OCI-LY1 (cell line): ENCODE measurements at regions not wholly inside any gene's neighbourhood (a gene's known extent, or its start where the extent isn't known, plus 50 kb on each side); places are given as distances from the start of the nearest gene placed in this dataset.

Experiments used
- H2AFZ ChIP-seq: fragments of 200-600 bp; sonication (generic), shearing (Covaris generic); 2 replicates; pipeline ENCODE4 v1.6.0; 2014; ENCODE audit warnings: antibody characterized with exemption, mild to moderate bottlenecking, low read length
- H3F3A ChIP-seq: fragments of 200-600 bp; sonication (generic), shearing (Covaris generic); 2 replicates; pipeline ENCODE4 v1.6.0; 2014; ENCODE audit warnings: mild to moderate bottlenecking, antibody characterized with exemption, low read length, moderate library complexity; ENCODE audit not compliant: insufficient read depth
- H3K27ac ChIP-seq: fragments of 200-600 bp; sonication (generic); 2 replicates; pipeline ENCODE4 v1.5.1; 2014; ENCODE audit warnings: low read length, mixed run types, mild to moderate bottlenecking, low read depth; ENCODE audit not compliant: poor library complexity, severe bottlenecking
- H3K27me3 ChIP-seq: fragments of 200-600 bp; sonication (generic); 2 replicates; pipeline ENCODE4 v1.6.0; 2014; ENCODE audit warnings: antibody characterized with exemption, mild to moderate bottlenecking, low read length, moderate library complexity; ENCODE audit not compliant: insufficient read depth
- H3K36me3 ChIP-seq: fragments of 200-600 bp; sonication (generic); 2 replicates; pipeline ENCODE4 v1.6.1; 2014; ENCODE audit warnings: mild to moderate bottlenecking, antibody characterized with exemption, low read length, moderate library complexity, mixed read lengths; ENCODE audit not compliant: insufficient read depth
- H3K4me1 ChIP-seq: fragments of 200-600 bp; sonication (generic); 2 replicates; pipeline ENCODE4 v1.5.1; 2014; ENCODE audit warnings: mild to moderate bottlenecking, low read length, moderate library complexity; ENCODE audit not compliant: insufficient read depth, severe bottlenecking
- H3K4me2 ChIP-seq: fragments of 200-600 bp; sonication (generic), shearing (Covaris generic); 2 replicates; pipeline ENCODE4 v1.6.1; 2014; ENCODE audit warnings: low read length
- H3K4me3 ChIP-seq: fragments of 200-600 bp; sonication (generic); 2 replicates; pipeline ENCODE4 v1.5.1; 2014; ENCODE audit warnings: low read length, low read depth, mild to moderate bottlenecking, mixed read lengths; ENCODE audit not compliant: poor library complexity, severe bottlenecking
- H3K79me2 ChIP-seq: fragments of 200-600 bp; shearing (Covaris generic); 2 replicates; pipeline ENCODE4 v1.6.1; 2016; ENCODE audit warnings: mixed run types, low read length, mixed read lengths; ENCODE audit not compliant: insufficient read depth
- H3K9ac ChIP-seq: fragments of 200-600 bp; sonication (generic), shearing (Covaris generic); 2 replicates; pipeline ENCODE4 v1.6.1; 2014; ENCODE audit warnings: mild to moderate bottlenecking, low read length, mixed read lengths
- H3K9me2 ChIP-seq: fragments of 200-600 bp; sonication (generic), shearing (Covaris generic); 2 replicates; pipeline ENCODE4 v1.6.1; 2014; ENCODE audit warnings: low read depth, mild to moderate bottlenecking, low read length, mixed read lengths
- H3K9me3 ChIP-seq: fragments of 200-600 bp; shearing (Covaris generic); 2 replicates; pipeline ENCODE4 v1.6.1; 2014; ENCODE audit warnings: low read length, mixed read lengths
- H4K20me1 ChIP-seq: fragments of 200-600 bp; sonication (generic), shearing (Covaris generic); 2 replicates; pipeline ENCODE4 v1.6.0; 2016; ENCODE audit warnings: mild to moderate bottlenecking, low read length; ENCODE audit not compliant: insufficient read depth
- EZH2 ChIP-seq: fragments of 200-600 bp; sonication (generic), shearing (Covaris generic); IDR thresholded peaks from 2 replicates; pipeline ENCODE4 v1.8.0; 2017; ENCODE audit warnings: borderline replicate concordance, mixed run types, mild to moderate bottlenecking, antibody characterized with exemption, low read length, moderate library complexity, mixed read lengths
- TF ChIP-seq, protein P1 (sequence below): fragments of 200-600 bp; sonication (generic), shearing (Covaris generic); IDR thresholded peaks from 2 replicates; pipeline ENCODE4 v1.5.1; 2017; ENCODE audit warnings: mild to moderate bottlenecking, antibody characterized with exemption, low read length, moderate library complexity, mixed read lengths

- no peaks in the 10 kb centered on the region for H3K9me3 ChIP-seq
- no peaks in the 10 kb centered on the region for H3F3A ChIP-seq
- no peak overlapping the region for H2AFZ ChIP-seq
- no peaks in the 10 kb centered on the region for H3K27me3 ChIP-seq
- H3K79me2 ChIP-seq, result no peaks in the 10 kb centered on the region
- H3K4me2 ChIP-seq, result no peak overlapping the region
- H3K36me3 ChIP-seq, result no peaks in the 10 kb centered on the region
- TF ChIP-seq, protein P1, sequence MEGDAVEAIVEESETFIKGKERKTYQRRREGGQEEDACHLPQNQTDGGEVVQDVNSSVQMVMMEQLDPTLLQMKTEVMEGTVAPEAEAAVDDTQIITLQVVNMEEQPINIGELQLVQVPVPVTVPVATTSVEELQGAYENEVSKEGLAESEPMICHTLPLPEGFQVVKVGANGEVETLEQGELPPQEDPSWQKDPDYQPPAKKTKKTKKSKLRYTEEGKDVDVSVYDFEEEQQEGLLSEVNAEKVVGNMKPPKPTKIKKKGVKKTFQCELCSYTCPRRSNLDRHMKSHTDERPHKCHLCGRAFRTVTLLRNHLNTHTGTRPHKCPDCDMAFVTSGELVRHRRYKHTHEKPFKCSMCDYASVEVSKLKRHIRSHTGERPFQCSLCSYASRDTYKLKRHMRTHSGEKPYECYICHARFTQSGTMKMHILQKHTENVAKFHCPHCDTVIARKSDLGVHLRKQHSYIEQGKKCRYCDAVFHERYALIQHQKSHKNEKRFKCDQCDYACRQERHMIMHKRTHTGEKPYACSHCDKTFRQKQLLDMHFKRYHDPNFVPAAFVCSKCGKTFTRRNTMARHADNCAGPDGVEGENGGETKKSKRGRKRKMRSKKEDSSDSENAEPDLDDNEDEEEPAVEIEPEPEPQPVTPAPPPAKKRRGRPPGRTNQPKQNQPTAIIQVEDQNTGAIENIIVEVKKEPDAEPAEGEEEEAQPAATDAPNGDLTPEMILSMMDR, result no peak
- no peak for TF ChIP-seq EZH2
- no peaks in the 10 kb centered on the region for H4K20me1 ChIP-seq
- H3K9me2 ChIP-seq, result no peaks in the 10 kb centered on the region
- H3K27ac ChIP-seq, result no peak overlapping the region
- H3K4me1 ChIP-seq, result no peaks in the 10 kb centered on the region
- no peak overlapping the region for H3K4me3 ChIP-seq
- H3K9ac ChIP-seq, result no peak overlapping the region
These were observed 259.3 kb downstream of the TFAP2B start for GRCh38 chr6:51077821-51078518.

GRCh38 chr6:51090343-51090742 is 271.7 kb downstream of the TFAP2B start:
- H3K9me2 ChIP-seq, result no peaks in the 10 kb centered on the region
- no peak overlapping the region for H3K4me3 ChIP-seq
- no peaks in the 10 kb centered on the region for H3K27me3 ChIP-seq
- no peak overlapping the region for H3K27ac ChIP-seq
- no peak overlapping the region for H3K9ac ChIP-seq
- H3K4me1 ChIP-seq, result no peaks in the 10 kb centered on the region
- H3K36me3 ChIP-seq, result no peaks in the 10 kb centered on the region
- no peaks in the 10 kb centered on the region for H3F3A ChIP-seq
- no peaks in the 10 kb centered on the region for H3K9me3 ChIP-seq
- no peak overlapping the region for H3K4me2 ChIP-seq
- H2AFZ ChIP-seq, result no peak overlapping the region
- no peak for TF ChIP-seq EZH2
- TF ChIP-seq, protein P1, result no peak
- no peaks in the 10 kb centered on the region for H4K20me1 ChIP-seq
- H3K79me2 ChIP-seq, result no peaks in the 10 kb centered on the region

DNA sequence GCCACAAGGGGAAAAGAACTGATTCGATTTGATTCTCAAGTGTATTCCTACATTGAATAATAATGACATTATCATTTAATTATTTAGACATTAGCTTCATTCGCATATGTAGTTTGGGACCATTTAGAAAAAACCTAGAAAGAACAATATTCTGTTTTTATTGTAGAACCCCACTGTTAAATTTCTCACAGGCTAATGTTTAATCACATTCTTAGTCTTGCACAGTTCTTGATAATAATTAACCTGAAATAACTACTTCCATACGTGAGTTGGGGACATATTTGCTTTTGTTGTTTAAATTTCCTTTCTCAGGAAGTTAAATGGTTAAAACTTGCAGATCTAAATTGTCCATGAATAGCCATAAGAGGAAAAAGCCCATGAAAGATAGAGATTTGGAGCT is 275.2 kb downstream of the TFAP2B start:
- Histone ChIP-seq H3K36me3 (no peaks in the 10 kb centered on the region), H3K4me1 (no peaks in the 10 kb centered on the region), H3K9me2 (no peaks in the 10 kb centered on the region), H3K27me3 (no peaks in the 10 kb centered on the region), H3K4me2 (no peak overlapping the region), H2AFZ (no peak overlapping the region), H3K27ac (no peak overlapping the region), H4K20me1 (no peaks in the 10 kb centered on the region), H3K4me3 (no peak overlapping the region), H3K9ac (no peak overlapping the region), H3K9me3 (no peaks in the 10 kb centered on the region), H3F3A (no peaks in the 10 kb centered on the region), H3K79me2 (no peaks in the 10 kb centered on the region)
- no peak for TF ChIP-seq EZH2
- TF ChIP-seq, protein P1, result no peak
